OCI-LY3 (cell line): ENCODE measurements at regions not wholly inside any gene's neighbourhood (a gene's known extent, or its start where the extent isn't known, plus 50 kb on each side); places are given as distances from the start of the nearest gene placed in this dataset.
A peak's percentile ranks its signal among the peaks of the same experiment; 100 is the strongest.

ENCODE experiments used
- H2AFZ ChIP-seq: fragments of 200-600, 300-600 bp; shearing (Covaris generic); 2 replicates; pipeline ENCODE4 v1.6.0; 2014; ENCODE audit warnings: antibody characterized with exemption, low read depth, low read length
- H3K27ac ChIP-seq: fragments of 200-600, 300-600 bp; sonication (generic); 2 replicates; pipeline ENCODE4 v1.5.1; 2014; ENCODE audit warnings: mild to moderate bottlenecking, low read length, moderate library complexity, mixed read lengths
- H3K27me3 ChIP-seq: fragments of 200-600, 300-600 bp; sonication (generic); 2 replicates; pipeline ENCODE4 v1.6.1; 2014; ENCODE audit warnings: low read depth, low read length, mixed read lengths
- H3K36me3 ChIP-seq: fragments of 200-600, 300-600 bp; sonication (generic); replicated peaks from 2 replicates; pipeline ENCODE3; 2014; ENCODE audit warnings: low read depth, low read length, mixed read lengths
- H3K4me1 ChIP-seq: fragments of 300-600, 200-600 bp; sonication (generic); 2 replicates; pipeline ENCODE4 v1.6.1; 2014; ENCODE audit warnings: low read length, mixed read lengths
- H3K4me2 ChIP-seq: fragments of 200-600, 300-600 bp; sonication (generic); 2 replicates; pipeline ENCODE4 v1.6.1; 2014; ENCODE audit warnings: low read length, mixed read lengths
- H3K4me3 ChIP-seq: fragments of 300-600, 200-600 bp; sonication (generic); 2 replicates; pipeline ENCODE4 v1.5.1; 2014; ENCODE audit warnings: antibody characterized with exemption, mild to moderate bottlenecking, low read length, moderate library complexity
- H3K79me2 ChIP-seq: fragments of 300-600, 200-600 bp; shearing (Covaris generic); 2 replicates; pipeline ENCODE4 v1.6.1; 2014; ENCODE audit warnings: mild to moderate bottlenecking, low read length, mixed read lengths
- H3K9ac ChIP-seq: fragments of 300-600, 200-600 bp; shearing (Covaris generic); 2 replicates; pipeline ENCODE4 v1.6.0; 2014; ENCODE audit warnings: mild to moderate bottlenecking, low read length, moderate library complexity
- H3K9me3 ChIP-seq: fragments of 200-600, 300-600 bp; shearing (Covaris generic); 2 replicates; pipeline ENCODE4 v1.6.1; 2014; ENCODE audit warnings: low read length, mixed read lengths; ENCODE audit not compliant: insufficient read depth
- H4K20me1 ChIP-seq: fragments of 200-600, 300-600 bp; sonication (generic); 2 replicates; pipeline ENCODE4 v1.6.1; 2016; ENCODE audit warnings: low read length, mixed read lengths; ENCODE audit not compliant: insufficient read depth
- CTCF ChIP-seq: fragments of 200-600, 300-600 bp; sonication (generic); IDR thresholded peaks from 2 replicates; pipeline ENCODE4 v1.5.1; 2014; ENCODE audit warnings: antibody characterized with exemption, low read length, low read depth
- EZH2phosphoT487 ChIP-seq: fragments of 200-600 bp; shearing (Covaris generic); IDR thresholded peaks from 2 replicates; pipeline ENCODE4 v1.6.1; 2018; ENCODE audit warnings: antibody characterized with exemption, mixed run types, low read depth

- Histone ChIP-seq H3K79me2 (no peaks in the 10 kb centered on the region), H3K4me3 (no peak overlapping the region), H3K9me3 (no peaks in the 10 kb centered on the region), H3K4me1 (0 out of 2 replicates have a peak, but pooled peaks cover 2% of the 10 kb centered on the region), H3K4me2 (no peak overlapping the region), H3K27ac (no peak overlapping the region), H3K9ac (no peak overlapping the region), H3K27me3 (peaks cover 22% of the 10 kb centered on the region), H3K36me3 (no peaks in the 10 kb centered on the region), H4K20me1 (no peaks in the 10 kb centered on the region), H2AFZ (no peak overlapping the region)
- TF ChIP-seq CTCF (no peak), EZH2phosphoT487 (no peak)
Observed at GRCh38 chr6:166866839-166867637, 89.3 kb downstream of the RNASET2 start.

- Histone ChIP-seq H2AFZ (no peak overlapping the region), H3K4me2 (no peak overlapping the region), H3K4me1 (0 out of 2 replicates have a peak, but pooled peaks cover 2% of the 10 kb centered on the region), H3K4me3 (no peak overlapping the region), H3K79me2 (no peaks in the 10 kb centered on the region), H3K9ac (no peak overlapping the region), H3K27me3 (peaks cover 49% of the 10 kb centered on the region), H4K20me1 (no peaks in the 10 kb centered on the region), H3K36me3 (no peaks in the 10 kb centered on the region), H3K27ac (no peak overlapping the region), H3K9me3 (no peaks in the 10 kb centered on the region)
- no peak for TF ChIP-seq EZH2phosphoT487
Observed at GRCh38 chr6:166864333-166864732, 92.0 kb downstream of the RNASET2 start.

- Histone ChIP-seq H3K9me3 (no peaks in the 10 kb centered on the region), H3K4me1 (0 out of 2 replicates have a peak, but pooled peaks cover 2% of the 10 kb centered on the region), H2AFZ (peak overlapping the region; percentile 79; the same call in 1 of the 2 replicates), H3K27ac (no peak overlapping the region), H3K79me2 (no peaks in the 10 kb centered on the region), H3K9ac (no peak overlapping the region; the same call in 1 of the 2 replicates), H4K20me1 (no peaks in the 10 kb centered on the region), H3K4me2 (peak overlapping the region; percentile 83), H3K36me3 (no peaks in the 10 kb centered on the region), H3K4me3 (peak overlapping the region; percentile 75), H3K27me3 (peaks cover 49% of the 10 kb centered on the region)
- TF ChIP-seq CTCF, result no peak
- TF ChIP-seq EZH2phosphoT487, result no peak
Observed at GRCh38 chr6:166862978-166863530, 93.3 kb downstream of the RNASET2 start.

- TF ChIP-seq CTCF (peak; percentile 31), EZH2phosphoT487 (no peak)
- Histone ChIP-seq H3K4me1 (0 out of 2 replicates have a peak, but pooled peaks cover 2% of the 10 kb centered on the region), H3K9ac (no peak overlapping the region; the same call in 1 of the 2 replicates), H3K4me3 (peak overlapping the region; percentile 75), H2AFZ (peak overlapping the region; percentile 79; the same call in 1 of the 2 replicates), H3K27ac (no peak overlapping the region), H3K27me3 (peaks cover 49% of the 10 kb centered on the region), H3K36me3 (no peaks in the 10 kb centered on the region), H3K9me3 (no peaks in the 10 kb centered on the region), H3K79me2 (no peaks in the 10 kb centered on the region), H3K4me2 (peak overlapping the region; percentile 83), H4K20me1 (no peaks in the 10 kb centered on the region)
Observed at GRCh38 chr6:166862287-166862977, 93.9 kb downstream of the RNASET2 start.
